ENCODE measurements at regions not wholly inside any gene's neighbourhood (a gene's known extent, or its start where the extent isn't known, plus 50 kb on each side); places are given as distances from the start of the nearest gene placed in this dataset.
"Not testable (repeated sequence)": the region's sequence is repeated elsewhere in the genome, so short reads cannot be mapped to it uniquely, and the experiment has no call there.

DNA sequence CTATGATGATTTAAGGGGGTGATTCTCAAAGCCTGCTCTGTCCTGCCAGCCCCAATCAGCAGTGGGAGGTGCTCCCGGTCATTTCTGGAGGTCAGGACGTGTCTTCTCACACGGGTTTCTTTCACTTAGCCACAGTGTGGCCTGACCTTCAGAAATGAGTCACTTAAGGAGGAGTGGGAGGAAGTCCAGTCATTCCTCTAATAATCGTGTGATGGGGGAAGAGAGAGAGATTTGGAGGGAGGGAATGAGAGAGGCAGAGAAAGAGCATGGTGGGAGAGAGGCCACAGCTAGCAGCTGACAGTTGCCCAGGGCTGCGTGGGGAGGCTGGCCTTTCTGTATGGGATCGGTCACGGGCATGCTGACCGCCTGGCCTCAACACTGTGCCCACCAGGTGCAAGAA, 142.6 kb upstream of the ZNF469 start:
- TF ChIP-seq EZH2 (IDR thresholded peaks at IDR 0.05; ENCODE audit: insufficient read depth, poor library complexity, severe bottlenecking); EZH2phosphoT487 (IDR thresholded peaks at IDR 0.05; ENCODE audit: insufficient read depth, low read depth): not testable (repeated sequence)

Measured in GM23248 (cell line).